H1 (cell line): ENCODE measurements at regions not wholly inside any gene's neighbourhood (a gene's known extent, or its start where the extent isn't known, plus 50 kb on each side); places are given as distances from the start of the nearest gene placed in this dataset.

Experiments
- CTCF ChIA-PET: fragments of 300-600 bp; sonication (Branson Sonifier 250); formaldehyde crosslinking; loops from one replicate; lab custom pipeline; 2021; ENCODE audit not compliant: partially characterized antibody; lab: Charles Lee
- POLR2A ChIA-PET: fragments of 300-600 bp; sonication (Branson Sonifier 250); formaldehyde crosslinking; loops from one replicate; lab custom pipeline; 2021; ENCODE audit warnings: inconsistent platforms; ENCODE audit not compliant: partially characterized antibody; lab: Charles Lee
- DNase-seq, 2 experiments: peaks; one replicate each; pipeline versions ENCODE4 v3.0.0 to v3.0.0-alpha.2; 2010 to 2022; ENCODE audit warnings: low spot score in 2 of 2, low read depth in 1 of 2, mixed read lengths in 1 of 2
- FAIRE-seq: peaks from 2 replicates; lab custom pipeline; 2011; peaks lifted over from hg19 to GRCh38; lab: Jason Lieb, UNC
- H2AFZ ChIP-seq: 2 replicates; pipeline ENCODE4 v1.8.1; 2012; ENCODE audit warnings: low read length, inconsistent platforms
- H2AK5ac ChIP-seq: 2 replicates; pipeline ENCODE4 v1.6.1; 2013; ENCODE audit warnings: low read depth, low read length
- H2BK120ac ChIP-seq: replicated peaks from 2 replicates; pipeline ENCODE3; 2013; ENCODE audit warnings: low read depth, low read length, inconsistent platforms
- H2BK12ac ChIP-seq: 2 replicates; pipeline ENCODE4 v1.6.1; 2013; ENCODE audit warnings: low read depth, low read length
- H2BK15ac ChIP-seq: 2 replicates; pipeline ENCODE4 v1.6.1; 2013; ENCODE audit warnings: low read length
- H2BK20ac ChIP-seq: 2 replicates; pipeline ENCODE4 v1.6.1; 2013; ENCODE audit warnings: low read length
- H2BK5ac ChIP-seq: 2 replicates; pipeline ENCODE4 v1.6.1; 2013; ENCODE audit warnings: low read depth, low read length
- H3K14ac ChIP-seq: 2 replicates; pipeline ENCODE4 v1.6.1; 2013; ENCODE audit warnings: inconsistent platforms; ENCODE audit not compliant: insufficient read length
- H3K18ac ChIP-seq: 2 replicates; pipeline ENCODE4 v1.6.1; 2013; ENCODE audit warnings: low read length; ENCODE audit errors: extremely low read depth
- H3K23ac ChIP-seq: 2 replicates; pipeline ENCODE4 v1.6.1; 2013; ENCODE audit warnings: inconsistent platforms; ENCODE audit not compliant: insufficient read length
- H3K23me2 ChIP-seq: 2 replicates; pipeline ENCODE4 v1.6.1; 2013; ENCODE audit warnings: low read depth, low read length
- H3K27ac ChIP-seq: 2 replicates; pipeline ENCODE4 v1.6.1; 2011; ENCODE audit warnings: low read depth, low read length, inconsistent platforms
- H3K27me3 ChIP-seq, 4 experiments: replicated peaks in 1 of 4; 1 replicate in 1 of 4; 2 replicates in 3 of 4; pipeline versions ENCODE4 v1.6.1 to v1.8.1; 2011 to 2013; ENCODE audit warnings: low read length in 3 of 4, mild to moderate bottlenecking in 3 of 4, inconsistent platforms in 2 of 4, mixed read lengths in 2 of 4, moderate library complexity in 1 of 4; ENCODE audit not compliant: control insufficient read depth in 3 of 4, insufficient read depth in 3 of 4; ENCODE audit errors: extremely low read depth in 1 of 4
- H3K36me3 ChIP-seq, 4 experiments: 2 replicates each; pipeline versions ENCODE4 v1.6.1 to v1.8.1; 2011 to 2013; ENCODE audit warnings: mild to moderate bottlenecking in 4 of 4, low read length in 3 of 4, moderate library complexity in 2 of 4, control low read depth in 1 of 4, inconsistent platforms in 1 of 4; ENCODE audit not compliant: insufficient read depth in 4 of 4, control insufficient read depth in 2 of 4
- H3K4ac ChIP-seq: replicated peaks from 2 replicates; pipeline ENCODE3; 2013; ENCODE audit warnings: low read length, low read depth, mixed read lengths, inconsistent platforms; ENCODE audit not compliant: insufficient read length
- H3K4me1 ChIP-seq, 4 experiments: replicated peaks in 1 of 4; 1 replicate in 1 of 4; 2 replicates in 3 of 4; pipeline versions ENCODE4 v1.6.1 to v1.8.1; 2011 to 2013; ENCODE audit warnings: low read length in 3 of 4, inconsistent platforms in 2 of 4, mixed read lengths in 1 of 4; ENCODE audit not compliant: insufficient read depth in 4 of 4, control insufficient read depth in 3 of 4
- H3K4me2 ChIP-seq, 2 experiments: 2 replicates each; pipeline versions ENCODE4 v1.6.1 to v1.8.1; 2011 to 2013; ENCODE audit warnings: low read depth in 2 of 2, low read length in 2 of 2, control low read depth in 1 of 2, inconsistent platforms in 1 of 2, mild to moderate bottlenecking in 1 of 2; ENCODE audit not compliant: insufficient read depth in 1 of 2
- H3K4me3 ChIP-seq, 4 experiments: fragments of 200-600, 300-600 bp in 1 of 4; sonication (generic), shearing (Covaris generic), sonication (Bioruptor Twin) in 1 of 4; 2 replicates each; pipeline versions ENCODE4 v1.5.1 to v1.8.1; 2011 to 2016; ENCODE audit warnings: low read length in 4 of 4, low read depth in 3 of 4, control low read depth in 2 of 4, inconsistent platforms in 2 of 4, mild to moderate bottlenecking in 2 of 4, mixed read lengths in 1 of 4, moderate library complexity in 1 of 4; ENCODE audit not compliant: insufficient read depth in 2 of 4; ENCODE audit errors: extremely low read depth in 1 of 4
- H3K56ac ChIP-seq: replicated peaks from 2 replicates; pipeline ENCODE3; 2013; ENCODE audit warnings: low read depth, mild to moderate bottlenecking, mixed read lengths, low read length, inconsistent platforms; ENCODE audit not compliant: insufficient read length
- H3K79me1 ChIP-seq: 2 replicates; pipeline ENCODE4 v1.6.1; 2013; ENCODE audit warnings: low read depth, low read length, control low read depth
- H3K79me2 ChIP-seq, 2 experiments: 2 replicates each; pipeline versions ENCODE4 v1.6.1 to v1.8.1; 2012 to 2013; ENCODE audit warnings: low read length in 2 of 2, mild to moderate bottlenecking in 2 of 2, inconsistent platforms in 1 of 2; ENCODE audit not compliant: insufficient read depth in 2 of 2, control insufficient read depth in 1 of 2
- H3K9ac ChIP-seq, 4 experiments: replicated peaks in 1 of 4; 1 replicate in 1 of 4; 2 replicates in 3 of 4; pipeline versions ENCODE4 v1.6.1 to v1.8.1; 2011 to 2013; ENCODE audit warnings: low read depth in 3 of 4, low read length in 3 of 4, control low read depth in 2 of 4, mild to moderate bottlenecking in 2 of 4, moderate library complexity in 2 of 4, inconsistent platforms in 1 of 4; ENCODE audit errors: extremely low read depth in 1 of 4
- H3K9me3 ChIP-seq, 2 experiments: 2 replicates each; pipeline versions ENCODE4 v1.6.1 to v1.8.1; 2012 to 2013; ENCODE audit warnings: mild to moderate bottlenecking in 2 of 2, moderate library complexity in 2 of 2, control low read depth in 1 of 2, inconsistent platforms in 1 of 2, low read depth in 1 of 2, low read length in 1 of 2, mixed read lengths in 1 of 2; ENCODE audit not compliant: insufficient read depth in 2 of 2
- H4K20me1 ChIP-seq, 2 experiments: replicated peaks in 1 of 2; 2 replicates each; pipeline versions ENCODE3 to v1.8.1; 2011 to 2013; ENCODE audit warnings: inconsistent platforms in 2 of 2, low read length in 2 of 2, mild to moderate bottlenecking in 1 of 2; ENCODE audit not compliant: insufficient read depth in 2 of 2, control insufficient read depth in 1 of 2
- H4K5ac ChIP-seq: 2 replicates; pipeline ENCODE4 v1.6.1; 2013; ENCODE audit warnings: low read length, low read depth, mixed read lengths, inconsistent platforms; ENCODE audit not compliant: insufficient read length
- H4K8ac ChIP-seq: 2 replicates; pipeline ENCODE4 v1.8.0; 2013; ENCODE audit warnings: mild to moderate bottlenecking, moderate library complexity, low read length, inconsistent platforms; ENCODE audit not compliant: insufficient read depth; ENCODE audit errors: extremely low read depth
- H4K91ac ChIP-seq: replicated peaks from 2 replicates; pipeline ENCODE3; 2013; ENCODE audit warnings: low read length, mixed read lengths, inconsistent platforms; ENCODE audit not compliant: insufficient read length
- BRCA1 ChIP-seq: IDR thresholded peaks from 2 replicates; pipeline ENCODE4 v1.6.1; 2012; ENCODE audit warnings: low read depth, low read length, improper control_type of control experiment
- CBX5 ChIP-seq: fragments of 300-800, 300-1000 bp; sonication (generic); IDR thresholded peaks from 2 replicates; pipeline ENCODE4 v1.7.1; 2016; ENCODE audit warnings: antibody characterized with exemption, low read length, low read depth
- CREB1 ChIP-seq: IDR thresholded peaks from 2 replicates; pipeline ENCODE4 v1.6.1; 2012; ENCODE audit warnings: inconsistent platforms
- GTF2F1 ChIP-seq: IDR thresholded peaks from 2 replicates; pipeline ENCODE4 v1.6.1; 2012; ENCODE audit warnings: low read depth, low read length, improper control_type of control experiment, borderline replicate concordance
- HDAC2 ChIP-seq, 2 experiments: fragments of 300-600 bp in 1 of 2; sonication (generic) in 1 of 2; IDR thresholded peaks; 2 replicates each; pipeline ENCODE4 v1.6.1; 2011 to 2012; ENCODE audit warnings: low read depth in 2 of 2, low read length in 2 of 2, mild to moderate bottlenecking in 2 of 2, moderate library complexity in 2 of 2, borderline replicate concordance in 1 of 2, inconsistent platforms in 1 of 2
- PHF8 ChIP-seq: fragments of 200-600 bp; sonication (generic); conservative IDR thresholded peaks from 2 replicates; pipeline ENCODE4 v1.7.1; 2012; ENCODE audit warnings: low read depth, mild to moderate bottlenecking, inconsistent platforms, low read length, moderate library complexity
- RAD21 ChIP-seq, 2 experiments: IDR thresholded peaks in 1 of 2; conservative IDR thresholded peaks in 1 of 2; 2 replicates each; pipeline ENCODE4 v1.6.1; 2011; ENCODE audit warnings: low read depth in 2 of 2, low read length in 2 of 2, improper control_type of control experiment in 1 of 2, inconsistent platforms in 1 of 2, mild to moderate bottlenecking in 1 of 2, moderate library complexity in 1 of 2
- TBP ChIP-seq: IDR thresholded peaks from 2 replicates; pipeline ENCODE4 v1.6.1; 2011; ENCODE audit warnings: low read depth, low read length, improper control_type of control experiment
- TEAD4 ChIP-seq: IDR thresholded peaks from 2 replicates; pipeline ENCODE4 v1.6.1; 2012; ENCODE audit warnings: low read depth, low read length, inconsistent platforms, mixed read lengths
- WGBS, 2 experiments: shearing (Covaris generic) in 1 of 2; methylation state at CpG; one replicate each; pipeline versions ENCODE4 v1.1.6 to v1.1.7; 2013 to 2015; ENCODE audit warnings: low lambda C conversion rate in 2 of 2, mixed read lengths in 2 of 2, inconsistent platforms in 1 of 2, low coverage in 1 of 2, missing lambda C conversion rate in 1 of 2; ENCODE audit not compliant: insufficient replicate concordance in 2 of 2, insufficient coverage in 1 of 2, insufficient read length in 1 of 2; ENCODE audit errors: extremely low coverage in 1 of 2, missing lambda C conversion rate in 1 of 2; 5-methylcytosine and 5-hydroxymethylcytosine counted together

DNA sequence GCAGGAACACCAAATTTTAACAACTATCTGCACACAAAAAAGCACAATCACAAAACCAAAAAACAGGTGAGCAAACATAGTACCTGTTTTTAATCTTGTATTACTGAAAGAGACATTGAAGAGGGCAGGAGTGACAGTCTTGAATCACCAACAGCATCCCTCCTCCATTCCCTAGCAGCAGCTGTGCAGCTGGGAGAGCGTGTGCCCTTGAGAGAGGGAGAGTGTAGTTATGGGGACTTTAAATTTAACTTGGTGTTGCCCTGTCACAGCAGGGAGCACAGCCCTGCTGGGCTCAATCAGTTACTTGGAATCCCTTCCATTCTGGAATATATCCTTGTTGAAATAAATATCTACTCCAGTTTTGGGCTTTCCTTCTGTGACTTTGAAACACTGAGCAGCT lies 1938.7 kb upstream of the NUDT12 start:
- Histone ChIP-seq H2BK12ac (no peak overlapping the region), H3K4me2 (no peak overlapping the region)
- no peak for TF ChIP-seq TBP
- TF ChIP-seq BRCA1, result no peak
- TF ChIP-seq CREB1, result no peak
- TF ChIP-seq PHF8, result no peak
- no peak for TF ChIP-seq HDAC2 (IDR thresholded peaks at IDR 0.05; ENCODE audit: borderline replicate concordance in 1 of 2, low read depth in 2 of 2, low read length in 2 of 2)
- TF ChIP-seq RAD21 (IDR thresholded peaks at IDR 0.05 in 1 of 2, conservative IDR thresholded peaks at IDR 0.05 in 1 of 2; ENCODE audit: low read depth in 2 of 2, low read length in 2 of 2), result no peak
- no peak for TF ChIP-seq GTF2F1
- no peak for TF ChIP-seq CBX5
- TF ChIP-seq TEAD4, result no peak
- TF ChIP-seq, all 59 proteins: peak for 0
- DNase-seq (no peak), FAIRE-seq (no peak)
- H3K4me3 ChIP-seq, result no peak overlapping the region
- no peak overlapping the region for H3K18ac ChIP-seq
- no peak overlapping the region for H4K91ac ChIP-seq
- H3K27ac ChIP-seq, result no peak overlapping the region
- H2BK20ac ChIP-seq, result no peak overlapping the region
- H3K36me3 ChIP-seq, result no peaks in the 10 kb centered on the region
- POLR2A ChIA-PET, result no interaction called here
- no peak overlapping the region for H4K8ac ChIP-seq
- H3K14ac ChIP-seq, result no peak overlapping the region
- WGBS, 2 experiments, result 84% methylated on average over 1 of the region's 1 CpG; no CpG with 5 or more reads in 1 of the 2 experiments
- H2AFZ ChIP-seq, result no peak overlapping the region
- no peaks in the 10 kb centered on the region for H3K9me3 ChIP-seq
- H4K20me1 ChIP-seq, result no peaks in the 10 kb centered on the region
- no peak overlapping the region for H3K56ac ChIP-seq
- no peak overlapping the region for H2BK15ac ChIP-seq
- H3K79me2 ChIP-seq, result no peaks in the 10 kb centered on the region
- H3K79me1 ChIP-seq, result no peaks in the 10 kb centered on the region
- peaks cover 0 to 9% (median 2%) of the 10 kb centered on the region in 4 experiments; a peak in 3 of 7 replicates for H3K4me1 ChIP-seq
- no peak overlapping the region for H3K9ac ChIP-seq
- H3K4ac ChIP-seq, result no peak overlapping the region
- H3K27me3 ChIP-seq, result peaks cover 0 to 1% (median 0%) of the 10 kb centered on the region in 4 experiments; a peak in 1 of 7 replicates
- no peak overlapping the region for H3K23ac ChIP-seq
- CTCF ChIA-PET, result no interaction called here
- H2BK120ac ChIP-seq, result no peak overlapping the region
- H3K23me2 ChIP-seq, result no peaks in the 10 kb centered on the region
- H2BK5ac ChIP-seq, result no peak overlapping the region
- H4K5ac ChIP-seq, result no peak overlapping the region
- no peak overlapping the region for H2AK5ac ChIP-seq
